ENCODE measurements at regions not wholly inside any gene's neighbourhood (a gene's known extent, or its start where the extent isn't known, plus 50 kb on each side); places are given as distances from the start of the nearest gene placed in this dataset.

DNA sequence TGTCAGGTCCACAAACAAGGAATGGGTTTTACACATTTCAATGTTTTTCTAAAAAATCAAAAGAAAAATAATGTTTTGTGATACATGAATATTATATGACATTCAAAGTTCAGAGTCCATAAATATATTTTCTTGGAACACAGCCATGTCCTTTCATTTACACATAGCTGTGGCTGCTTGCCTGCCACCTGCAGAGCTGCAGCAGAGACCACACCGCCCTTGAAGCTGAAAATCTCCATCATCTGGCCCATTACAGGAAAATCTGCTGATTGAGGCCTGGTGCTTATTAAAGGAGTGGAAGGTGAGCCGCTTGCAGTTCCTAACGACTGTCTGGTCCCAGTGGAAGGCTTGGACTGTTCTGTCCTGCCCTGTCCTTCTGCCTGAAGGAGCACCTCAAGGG, 232.6 kb upstream of the ADAMTS16 start:
- POLR2A ChIA-PET = no interaction called here
- TF ChIP-seq, protein P1, sequence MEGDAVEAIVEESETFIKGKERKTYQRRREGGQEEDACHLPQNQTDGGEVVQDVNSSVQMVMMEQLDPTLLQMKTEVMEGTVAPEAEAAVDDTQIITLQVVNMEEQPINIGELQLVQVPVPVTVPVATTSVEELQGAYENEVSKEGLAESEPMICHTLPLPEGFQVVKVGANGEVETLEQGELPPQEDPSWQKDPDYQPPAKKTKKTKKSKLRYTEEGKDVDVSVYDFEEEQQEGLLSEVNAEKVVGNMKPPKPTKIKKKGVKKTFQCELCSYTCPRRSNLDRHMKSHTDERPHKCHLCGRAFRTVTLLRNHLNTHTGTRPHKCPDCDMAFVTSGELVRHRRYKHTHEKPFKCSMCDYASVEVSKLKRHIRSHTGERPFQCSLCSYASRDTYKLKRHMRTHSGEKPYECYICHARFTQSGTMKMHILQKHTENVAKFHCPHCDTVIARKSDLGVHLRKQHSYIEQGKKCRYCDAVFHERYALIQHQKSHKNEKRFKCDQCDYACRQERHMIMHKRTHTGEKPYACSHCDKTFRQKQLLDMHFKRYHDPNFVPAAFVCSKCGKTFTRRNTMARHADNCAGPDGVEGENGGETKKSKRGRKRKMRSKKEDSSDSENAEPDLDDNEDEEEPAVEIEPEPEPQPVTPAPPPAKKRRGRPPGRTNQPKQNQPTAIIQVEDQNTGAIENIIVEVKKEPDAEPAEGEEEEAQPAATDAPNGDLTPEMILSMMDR (IDR thresholded peaks at IDR 0.05; ENCODE audit: extremely low read depth in 1 of 2, insufficient read depth in 1 of 2, low read depth in 1 of 2, low read length in 2 of 2) = no peak
- TF ChIP-seq MYC (IDR thresholded peaks at IDR 0.05; ENCODE audit: low read depth, low read length) (no peak), EZH2 (IDR thresholded peaks at IDR 0.05; ENCODE audit: borderline replicate concordance, low read depth, low read length, severe bottlenecking) (no peak), POLR2AphosphoS5 (IDR thresholded peaks at IDR 0.05; ENCODE audit: insufficient read depth, low read depth, low read length) (no peak), FOS (IDR thresholded peaks at IDR 0.05; ENCODE audit: borderline replicate concordance, insufficient read depth, low read length) (no peak), POLR2A (IDR thresholded peaks at IDR 0.05; ENCODE audit: low read depth, low read length) (no peak), GATA2 (IDR thresholded peaks at IDR 0.05; ENCODE audit: insufficient read depth, insufficient read length, low read depth, low read length) (no peak), JUN (IDR thresholded peaks at IDR 0.05; ENCODE audit: borderline replicate concordance, insufficient read depth, insufficient read length, low read depth) (no peak)
- TF ChIP-seq, protein P2, sequence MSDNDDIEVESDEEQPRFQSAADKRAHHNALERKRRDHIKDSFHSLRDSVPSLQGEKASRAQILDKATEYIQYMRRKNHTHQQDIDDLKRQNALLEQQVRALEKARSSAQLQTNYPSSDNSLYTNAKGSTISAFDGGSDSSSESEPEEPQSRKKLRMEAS (IDR thresholded peaks at IDR 0.05; ENCODE audit: insufficient read depth, insufficient read length) = no peak
- no peaks in the 10 kb centered on the region for H3K79me2 ChIP-seq (ENCODE audit: control insufficient read depth, insufficient read depth, low read length)
- peaks cover 9% of the 10 kb centered on the region for H3K9me3 ChIP-seq (replicated peaks; ENCODE audit: control insufficient read depth, insufficient read depth, low read length)
- no peaks in the 10 kb centered on the region for H3K9me1 ChIP-seq (replicated peaks; ENCODE audit: control insufficient read depth, extremely low read depth, insufficient read depth, low read length)
- no peaks in the 10 kb centered on the region for H3K27me3 ChIP-seq (ENCODE audit: control insufficient read depth in 2 of 2, insufficient read depth in 2 of 2, low read length in 2 of 2)
- CTCF ChIA-PET = no interaction called here
- dilution Hi-C loops (cut with MboI; ENCODE audit: extremely low pct_ligation_motif_present, low sequenced_read_pairs) (no loop called here), intact Hi-C loops (cut with micrococcal nuclease) (no loop called here)
- DNase-seq (ENCODE audit: low read depth, low spot score) = no peak
- H3K36me3 ChIP-seq (ENCODE audit: control insufficient read depth in 2 of 2, extremely low read depth in 1 of 2, insufficient read depth in 2 of 2, low read length in 2 of 2) = no peaks in the 10 kb centered on the region
- H4K20me1 ChIP-seq (replicated peaks; ENCODE audit: control insufficient read depth, extremely low read depth, insufficient read depth, low read length) = no peaks in the 10 kb centered on the region
- H3K4me2 ChIP-seq (ENCODE audit: insufficient read depth, low read length) = no peak overlapping the region
- H3K4me3 ChIP-seq (replicated peaks in 1 of 3; ENCODE audit: insufficient read depth in 1 of 3, low read depth in 1 of 3, low read length in 3 of 3) = no peak overlapping the region
- no peak overlapping the region for H3K27ac ChIP-seq (ENCODE audit: insufficient read depth, low read depth, low read length)
- no peak overlapping the region for H3K9ac ChIP-seq (replicated peaks; ENCODE audit: extremely low read depth, insufficient read depth, low read length)
- H3K4me1 ChIP-seq (ENCODE audit: control insufficient read depth, extremely low read depth, insufficient read depth, low read length) = no peaks in the 10 kb centered on the region
- H2AFZ ChIP-seq (ENCODE audit: low read depth, low read length) = no peak overlapping the region
- no peak for FAIRE-seq
- BruUV-seq (replicated peaks) = no TSS peak
